Cortex of kidney (tissue), 1 donor: ENCODE measurements at regions not wholly inside any gene's neighbourhood (a gene's known extent, or its start where the extent isn't known, plus 50 kb on each side); places are given as distances from the start of the nearest gene placed in this dataset.
A peak's percentile ranks its signal among the peaks of the same experiment; 100 is the strongest.
"Not testable (repeated sequence)": the region's sequence is repeated elsewhere in the genome, so short reads cannot be mapped to it uniquely, and the experiment has no call there.

Experiments
- DNase-seq: peaks from one replicate; lab custom pipeline; 2025; lab: John Stamatoyannopoulos, UW

DNA sequence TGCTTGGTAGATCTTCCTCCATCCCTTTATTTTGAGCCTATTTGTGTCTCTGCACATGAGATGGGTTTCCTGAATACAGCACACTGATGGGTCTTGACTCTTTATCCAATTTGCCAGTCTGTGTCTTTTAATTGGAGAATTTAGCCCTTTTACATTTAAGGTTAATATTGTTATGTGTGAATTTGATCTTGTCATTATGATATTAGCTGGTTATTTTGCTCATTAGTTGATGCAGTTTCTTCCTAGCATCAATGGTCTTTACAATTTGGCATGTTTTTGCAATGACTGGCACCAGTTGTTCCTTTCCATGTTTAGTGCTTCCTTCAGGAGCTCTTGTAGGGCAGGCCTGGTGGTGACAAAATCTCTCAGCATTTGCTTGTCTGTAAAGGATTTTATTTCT is 72.4 kb downstream of the HNRNPD start:
- DNase-seq: not testable (repeated sequence)

DNA sequence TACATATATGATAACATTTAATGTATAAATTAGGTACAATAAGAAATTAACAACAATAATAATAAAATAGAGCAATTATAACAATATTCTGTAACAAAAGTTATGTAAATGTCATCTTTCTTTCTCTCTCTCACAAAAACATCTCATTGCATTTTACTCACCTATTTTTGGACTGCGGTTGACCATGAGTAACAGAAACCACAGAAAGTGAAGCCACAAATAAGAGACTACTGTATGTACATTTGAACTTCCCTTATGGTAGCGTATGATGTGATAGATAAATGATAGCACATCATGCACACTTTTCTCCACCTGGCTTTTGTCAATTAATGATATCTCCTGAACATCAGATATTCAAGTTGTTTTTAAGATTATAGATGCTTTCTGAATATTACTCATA is 80.5 kb downstream of the HNRNPD start:
- no peak for DNase-seq

DNA sequence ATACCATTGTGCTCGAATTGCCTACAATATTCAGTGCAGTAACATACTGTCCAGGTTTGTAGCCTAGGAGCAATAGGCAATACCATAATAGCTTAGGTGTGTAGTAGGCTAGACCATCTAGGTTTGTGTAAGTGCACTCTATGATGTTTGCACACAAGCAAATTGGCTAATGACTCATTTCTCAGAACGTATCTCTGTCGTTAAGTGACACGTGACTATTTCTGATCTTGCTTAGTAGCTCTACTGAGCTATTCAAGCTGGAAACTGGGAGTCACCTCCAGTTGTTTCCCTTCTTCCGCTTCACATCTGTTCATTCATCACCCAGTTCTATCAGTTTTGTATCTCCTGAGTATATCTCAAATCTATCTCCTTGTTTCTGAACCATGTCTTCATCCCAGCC is 86.1 kb downstream of the HNRNPD start:
- no peak for DNase-seq

DNA sequence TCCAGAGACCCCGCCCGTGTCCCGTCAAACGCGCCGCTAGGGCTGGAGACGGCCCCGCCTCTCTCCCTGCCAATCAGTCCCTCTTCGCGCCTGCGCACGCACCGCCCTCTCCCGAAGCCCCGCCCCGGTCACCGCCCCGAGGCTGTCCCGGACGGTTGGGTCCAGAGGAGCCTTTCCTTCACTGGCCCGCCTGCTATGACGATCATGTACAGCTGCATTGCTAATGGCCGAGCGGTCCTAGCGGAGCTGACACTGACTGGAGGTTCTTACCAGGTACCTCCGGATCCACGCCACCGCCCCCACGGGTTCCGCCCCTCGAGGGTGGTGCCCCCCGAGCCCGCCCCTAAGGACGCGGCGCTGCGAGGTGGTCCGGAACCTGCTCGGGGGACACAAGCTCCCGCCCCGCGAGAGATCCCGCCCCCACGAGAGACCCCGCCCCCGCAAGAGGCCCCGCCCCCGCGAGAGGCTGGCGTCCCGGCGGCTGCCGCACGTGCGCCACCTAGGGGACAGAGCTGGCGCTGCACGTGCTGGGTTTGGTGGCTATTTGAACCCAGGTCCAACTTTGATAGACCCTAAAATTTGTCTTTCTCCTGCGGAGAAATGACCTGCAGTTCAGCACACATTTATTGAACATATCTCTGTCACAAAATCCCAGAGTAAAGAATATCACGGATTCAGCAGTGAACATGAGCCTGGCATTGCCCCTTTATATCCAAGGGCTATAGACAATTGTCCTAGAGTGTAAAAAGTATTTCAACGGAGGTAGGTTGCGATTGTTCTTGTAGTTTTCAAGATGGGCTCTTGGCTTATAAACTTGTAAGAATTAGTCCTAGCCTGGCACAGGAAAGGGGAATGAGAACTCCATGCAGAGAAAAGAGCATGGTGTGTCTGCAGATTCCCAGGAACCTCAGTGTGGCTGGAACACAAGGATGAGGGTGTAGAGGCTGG is 88.7 kb downstream of the HNRNPD start:
- DNase-seq: peak; percentile 57

DNA sequence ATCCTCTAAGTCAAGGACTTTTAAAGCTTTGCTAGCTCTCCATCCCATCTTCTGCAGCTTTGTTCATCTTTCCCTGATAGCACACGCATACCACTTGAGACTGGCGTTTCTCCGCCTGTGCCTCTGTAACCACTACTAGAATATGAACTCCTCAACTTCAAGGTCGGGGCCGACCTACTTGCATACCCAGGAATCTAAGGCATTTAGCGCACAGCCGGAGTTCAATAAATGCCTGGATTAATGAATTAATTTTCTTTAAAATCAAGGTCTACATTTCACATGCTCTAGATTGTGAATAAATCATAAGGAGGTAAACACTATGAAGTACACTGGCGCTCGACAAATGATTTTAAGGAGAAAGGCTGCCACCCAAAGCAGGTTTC is 89.3 kb downstream of the HNRNPD start:
- DNase-seq: no peak

DNA sequence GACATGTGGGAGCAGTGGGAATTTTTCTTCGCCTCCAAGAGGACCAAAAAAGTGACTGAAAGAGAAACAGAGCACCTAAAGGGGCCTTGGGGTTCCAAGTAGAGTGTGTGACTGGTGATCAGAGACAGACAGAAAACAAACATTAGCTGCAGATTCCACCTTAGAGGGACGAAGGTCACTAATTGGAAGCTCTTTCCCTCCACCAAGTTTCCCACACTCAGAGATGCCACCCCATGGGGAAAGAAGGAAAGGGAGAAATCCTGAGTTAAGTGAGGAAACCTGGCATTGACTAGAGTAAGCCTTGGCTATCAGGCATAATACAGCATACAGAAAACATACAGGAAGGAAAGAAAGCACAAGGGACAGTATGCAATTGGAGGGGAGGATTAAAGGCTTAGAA is 90.9 kb downstream of the HNRNPD start:
- no peak for DNase-seq

DNA sequence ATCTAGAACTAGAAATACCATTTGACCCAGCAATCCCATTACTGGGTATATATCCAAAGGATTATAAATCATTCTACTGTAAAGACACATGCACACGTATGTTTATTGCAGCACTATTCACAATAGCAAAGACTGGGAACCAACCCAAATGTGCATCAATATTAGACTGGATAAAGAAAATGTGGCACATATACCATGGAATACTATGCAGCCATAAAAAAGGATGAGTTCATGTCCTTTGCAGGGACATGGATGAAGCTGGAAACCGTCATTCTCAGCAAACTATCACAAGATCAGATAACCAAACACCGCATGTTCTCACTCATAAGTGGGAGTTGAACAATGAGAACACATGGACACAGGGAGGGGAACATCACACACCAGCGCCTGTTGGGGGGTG is 94.2 kb downstream of the HNRNPD start:
- DNase-seq: not testable (repeated sequence)

DNA sequence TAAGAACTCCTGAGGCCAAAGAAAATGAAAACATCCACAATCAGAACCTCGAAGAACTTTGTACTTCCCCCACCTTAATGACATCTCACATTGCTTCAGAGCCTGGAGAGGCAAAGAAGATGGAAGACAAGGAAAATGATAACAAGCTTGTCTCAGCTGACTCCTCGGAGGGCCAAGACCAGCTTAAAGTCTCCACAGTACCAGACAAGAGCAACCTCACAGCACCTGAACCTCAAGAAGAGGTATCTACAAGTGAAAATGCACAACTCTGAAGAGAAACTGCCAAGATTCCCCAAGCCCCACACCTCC is 97.5 kb downstream of the HNRNPD start:
- DNase-seq: no peak

DNA sequence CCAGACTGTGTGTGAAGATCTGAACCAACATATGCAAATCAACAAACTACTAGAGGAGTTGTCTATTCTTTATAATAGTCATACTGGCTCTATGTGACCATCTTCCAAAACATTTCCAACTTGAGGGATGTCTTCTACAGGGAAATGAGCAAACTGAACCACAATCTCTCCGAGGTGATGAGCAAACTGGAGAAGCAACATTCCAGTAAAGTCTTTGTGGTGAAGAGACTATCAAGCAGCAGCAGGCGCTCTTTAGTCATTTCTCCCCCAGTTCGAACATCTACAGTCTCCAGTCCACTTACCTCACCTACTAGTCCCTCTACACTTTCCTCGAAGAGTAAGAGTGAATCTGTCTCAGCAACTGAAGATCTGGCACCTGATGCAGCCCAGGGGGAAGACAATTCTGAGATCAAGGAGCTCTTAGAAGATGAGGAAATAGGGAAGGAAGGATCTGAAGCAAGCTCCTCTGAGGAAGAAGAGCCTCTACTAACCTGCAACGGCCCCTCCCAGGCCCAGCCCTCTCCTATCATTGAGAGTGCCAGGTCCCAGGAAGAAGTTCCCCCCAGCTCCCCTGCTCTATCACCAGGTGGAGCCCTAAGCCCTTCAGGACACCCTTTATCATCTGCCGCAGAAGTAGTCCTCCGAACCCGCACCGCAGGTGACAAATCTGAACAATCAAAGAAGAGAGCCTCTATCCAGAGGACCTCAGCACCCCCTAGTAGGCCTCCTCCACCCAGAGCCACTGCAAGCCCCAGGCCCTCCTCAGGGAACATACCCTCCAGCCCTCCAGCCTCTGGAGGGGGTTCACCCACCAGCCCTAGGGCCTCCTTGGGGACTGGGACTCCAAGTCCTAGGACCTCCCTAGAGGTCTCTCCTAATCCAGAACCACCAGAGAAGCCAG is 98.1 kb downstream of the HNRNPD start:
- no peak for DNase-seq

DNA sequence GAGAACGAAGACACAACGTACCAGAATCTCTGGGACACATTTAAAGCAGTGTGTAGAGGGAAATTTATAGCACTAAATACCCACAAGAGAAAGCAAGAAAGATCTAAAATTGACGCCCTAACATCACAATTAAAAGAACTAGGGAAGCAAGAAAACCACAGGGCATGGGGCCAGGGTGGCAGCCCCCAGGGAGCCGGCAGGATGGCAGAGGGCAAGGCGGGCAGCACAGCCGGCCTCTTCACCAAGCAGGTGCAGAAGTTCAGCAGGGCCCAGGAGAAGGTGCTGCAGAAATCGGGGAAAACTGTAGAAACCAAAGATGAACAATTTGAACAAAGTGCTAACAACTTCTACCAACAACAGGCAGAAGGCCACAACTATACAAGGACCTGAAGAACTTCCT is 99.1 kb downstream of the HNRNPD start:
- DNase-seq: not testable (repeated sequence)

DNA sequence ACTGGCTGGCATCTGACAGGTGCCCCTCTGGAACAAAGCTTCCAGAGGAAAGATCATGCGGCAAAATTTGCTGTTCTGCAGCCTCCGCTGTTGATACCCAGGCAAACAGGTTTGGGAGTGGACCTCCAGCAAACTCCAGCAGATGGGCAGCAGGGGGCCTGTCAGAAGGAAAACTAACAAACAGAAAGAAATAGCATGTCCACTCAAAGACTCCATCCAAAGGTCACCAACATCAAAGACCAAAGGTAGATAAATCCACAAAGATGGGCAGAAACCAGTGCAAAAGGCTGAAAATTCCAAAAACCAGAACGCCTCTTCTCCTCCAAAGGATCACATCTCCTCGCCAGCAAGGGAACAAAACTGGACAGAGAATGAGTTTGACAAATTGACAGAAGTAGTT is 101.3 kb downstream of the HNRNPD start:
- DNase-seq: not testable (repeated sequence)

DNA sequence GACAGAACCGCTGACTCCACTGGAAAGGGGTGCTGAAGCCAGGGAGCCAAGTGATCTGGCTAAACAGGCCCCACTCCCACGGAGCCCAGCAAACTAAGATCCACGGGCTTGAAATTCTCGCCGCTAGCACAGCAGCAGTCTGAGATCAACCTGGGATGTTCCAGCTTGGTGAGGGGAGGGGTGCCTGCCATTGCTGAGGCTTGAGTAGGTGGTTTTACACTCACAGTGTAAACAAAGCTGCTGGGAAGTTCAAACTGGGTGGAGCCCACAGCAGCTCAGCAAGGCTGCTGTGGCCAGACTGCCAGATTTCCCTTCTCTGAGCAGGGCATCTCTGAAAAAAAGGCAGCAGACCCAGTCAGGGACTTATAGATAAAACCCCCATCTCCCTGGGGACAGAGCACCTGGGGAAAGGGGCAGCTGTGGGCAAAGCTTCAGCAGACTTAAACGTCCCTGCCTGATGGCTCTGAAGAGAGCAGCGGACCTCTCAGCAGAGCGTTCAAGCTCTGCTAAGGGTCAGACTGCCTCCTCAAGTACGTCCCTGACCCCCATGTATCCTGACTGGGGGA is 101.8 kb downstream of the HNRNPD start:
- not testable (repeated sequence) for DNase-seq

DNA sequence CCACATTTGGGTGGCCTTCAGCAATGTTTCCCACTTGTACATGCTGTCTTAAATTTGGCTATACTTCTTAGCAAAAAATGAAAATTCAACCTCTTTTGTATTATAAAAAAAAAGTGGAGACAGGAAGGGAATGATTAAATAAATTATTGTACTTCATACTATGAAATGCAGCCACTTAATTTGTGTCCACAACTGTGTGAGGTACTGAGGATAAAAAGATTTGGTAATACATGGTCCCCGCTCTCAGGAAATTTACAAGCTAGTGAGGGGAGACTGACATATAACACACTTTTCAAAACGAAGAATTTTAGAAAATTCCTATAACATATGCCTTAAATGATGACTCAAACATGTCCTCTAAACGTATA is 105.0 kb downstream of the HNRNPD start:
- DNase-seq: no peak

DNA sequence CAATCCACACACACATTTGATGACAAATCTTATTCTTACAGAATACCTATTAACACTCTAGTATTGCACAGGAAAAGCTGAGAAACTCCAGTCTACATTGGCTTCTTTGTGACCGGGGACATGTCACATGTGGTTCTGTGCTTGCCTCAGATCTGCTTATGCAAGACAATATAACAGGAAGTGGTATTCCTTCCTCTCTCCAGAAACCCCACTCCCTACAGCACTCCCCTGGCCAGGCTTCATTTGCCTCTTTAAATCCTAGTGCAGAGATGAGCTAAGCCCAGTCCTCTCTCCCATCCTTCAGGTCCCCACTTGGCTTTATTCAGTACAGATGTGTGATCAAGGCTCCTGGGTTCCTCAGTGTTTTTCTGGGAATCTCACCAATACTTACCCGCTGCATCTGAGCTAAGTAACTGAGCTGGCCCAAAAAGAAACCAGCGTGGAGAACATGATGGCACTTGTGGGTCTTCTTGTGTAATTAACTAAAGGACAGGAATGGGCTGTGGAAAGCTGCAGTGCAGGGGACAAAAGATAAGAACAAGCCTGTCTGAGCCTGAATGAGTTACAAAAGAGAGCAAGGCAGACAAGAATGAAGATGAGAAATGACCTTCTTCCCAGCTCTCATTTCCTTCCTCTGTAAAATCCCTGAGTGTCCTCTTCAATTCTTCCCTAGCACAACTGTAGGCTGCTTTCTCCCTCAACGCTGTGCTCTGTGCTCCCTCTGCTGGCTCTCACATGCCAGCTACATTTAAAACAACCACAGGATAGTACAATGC is 105.6 kb downstream of the HNRNPD start:
- no peak for DNase-seq

DNA sequence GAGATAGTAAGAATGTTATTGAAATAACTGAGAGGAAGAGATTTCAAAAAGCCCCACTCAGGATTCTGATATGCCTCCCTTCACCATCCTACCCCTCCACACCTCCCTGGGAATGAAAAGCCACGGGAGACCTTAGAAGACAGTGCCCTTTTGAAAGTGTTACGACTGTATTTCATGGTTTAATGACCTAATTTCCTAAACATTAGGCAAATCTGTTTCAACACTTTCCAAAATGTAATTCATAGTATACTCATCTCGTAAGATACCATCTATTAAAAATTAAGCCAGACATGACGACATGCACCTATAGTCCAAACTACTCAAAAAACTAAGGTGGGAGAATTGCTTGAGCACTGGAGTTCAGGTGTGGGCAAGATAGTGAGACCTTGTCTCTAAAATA is 106.3 kb downstream of the HNRNPD start:
- no peak for DNase-seq

DNA sequence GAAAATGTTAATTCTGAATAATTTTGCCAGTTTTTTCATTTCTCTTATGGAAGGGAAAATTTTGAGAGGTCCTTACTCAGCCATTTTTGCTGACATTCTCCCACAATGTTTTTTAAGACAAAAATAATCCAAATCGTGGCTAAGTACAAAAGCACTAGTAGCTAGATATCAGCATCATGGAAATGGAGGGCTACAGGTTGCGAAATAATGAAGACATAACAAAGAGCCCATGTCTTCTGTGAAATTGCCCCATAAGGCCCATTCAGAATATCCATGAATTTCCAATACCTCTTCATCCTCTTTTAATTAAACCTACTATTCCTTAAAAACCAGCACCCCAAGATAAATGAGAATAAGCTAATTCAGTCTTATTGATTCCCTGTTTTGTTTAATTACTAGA is 107.4 kb downstream of the HNRNPD start:
- no peak for DNase-seq

DNA sequence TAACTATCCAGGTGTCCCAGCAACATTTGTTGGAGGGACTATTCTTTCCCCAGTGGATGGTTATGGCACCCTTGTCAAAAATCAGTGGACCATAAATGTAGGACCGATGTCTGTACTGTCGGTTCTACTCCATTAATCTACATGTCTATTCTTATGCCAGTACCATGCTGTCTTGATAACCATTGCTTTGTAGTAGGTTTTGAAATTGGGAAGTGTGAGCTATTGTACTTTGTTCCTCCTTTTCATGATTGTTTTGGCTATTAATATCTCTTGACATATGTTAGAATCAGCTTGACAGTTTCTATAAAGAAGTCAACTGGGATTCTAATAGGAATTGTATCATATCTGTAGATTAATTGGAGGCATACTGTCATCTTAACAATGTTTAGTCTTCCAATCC is 112.7 kb downstream of the HNRNPD start:
- DNase-seq: no peak

DNA sequence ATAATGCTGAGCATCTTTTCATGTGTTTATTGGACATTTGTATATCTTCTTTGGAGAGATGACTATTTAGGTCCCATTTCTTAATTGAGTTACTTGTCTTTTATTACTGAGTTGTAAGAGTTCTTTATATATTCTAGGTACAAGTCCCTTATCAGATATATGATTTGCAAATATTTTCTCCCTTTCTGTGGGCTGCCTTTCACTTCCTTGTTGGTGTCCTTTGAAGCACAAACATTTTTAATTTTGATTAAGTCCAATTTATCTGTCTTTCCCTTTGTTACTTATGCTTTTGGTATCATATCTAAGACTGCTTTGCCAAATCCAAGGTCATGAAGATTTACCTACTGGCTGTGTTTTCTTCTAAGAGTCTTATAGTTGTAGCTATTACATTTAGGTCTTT is 113.2 kb downstream of the HNRNPD start:
- no peak for DNase-seq

DNA sequence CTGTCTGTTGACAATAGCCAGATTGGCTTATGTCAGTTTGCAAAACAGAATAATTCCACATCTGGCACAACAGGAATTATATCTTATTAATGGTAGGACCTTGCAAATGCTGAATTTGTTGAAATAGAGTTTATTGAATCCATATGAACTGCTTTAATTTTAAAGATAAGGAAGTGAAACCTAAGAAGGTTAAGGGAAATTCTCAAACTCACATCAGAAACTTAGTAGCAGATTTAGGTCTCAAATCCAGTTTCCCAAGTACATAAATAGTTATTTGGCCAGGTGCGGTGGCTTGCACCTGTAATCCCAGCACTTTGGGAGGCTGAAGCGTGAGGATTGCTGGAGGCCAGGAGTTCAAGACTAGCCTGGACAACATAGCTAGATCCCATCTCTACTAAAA is 117.1 kb downstream of the HNRNPD start:
- DNase-seq: no peak

DNA sequence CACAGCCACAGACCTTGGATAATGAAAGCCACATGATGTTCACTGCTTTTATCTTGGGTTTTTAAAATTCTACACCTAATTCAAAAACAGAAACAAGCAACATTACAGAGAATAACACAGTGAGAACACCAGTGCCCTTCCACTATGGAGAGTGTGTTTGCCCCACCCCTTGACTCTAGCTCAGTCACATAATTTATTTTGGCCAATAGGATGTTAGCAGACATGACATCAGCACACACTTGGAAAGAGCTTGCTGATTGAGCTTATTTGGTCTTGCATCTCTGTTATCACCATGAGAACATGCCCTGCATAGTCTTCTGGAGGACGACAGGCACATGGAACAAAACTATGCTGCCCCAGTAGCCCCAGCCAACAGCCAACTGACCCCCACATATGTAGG is 118.1 kb downstream of the HNRNPD start:
- DNase-seq: no peak

DNA sequence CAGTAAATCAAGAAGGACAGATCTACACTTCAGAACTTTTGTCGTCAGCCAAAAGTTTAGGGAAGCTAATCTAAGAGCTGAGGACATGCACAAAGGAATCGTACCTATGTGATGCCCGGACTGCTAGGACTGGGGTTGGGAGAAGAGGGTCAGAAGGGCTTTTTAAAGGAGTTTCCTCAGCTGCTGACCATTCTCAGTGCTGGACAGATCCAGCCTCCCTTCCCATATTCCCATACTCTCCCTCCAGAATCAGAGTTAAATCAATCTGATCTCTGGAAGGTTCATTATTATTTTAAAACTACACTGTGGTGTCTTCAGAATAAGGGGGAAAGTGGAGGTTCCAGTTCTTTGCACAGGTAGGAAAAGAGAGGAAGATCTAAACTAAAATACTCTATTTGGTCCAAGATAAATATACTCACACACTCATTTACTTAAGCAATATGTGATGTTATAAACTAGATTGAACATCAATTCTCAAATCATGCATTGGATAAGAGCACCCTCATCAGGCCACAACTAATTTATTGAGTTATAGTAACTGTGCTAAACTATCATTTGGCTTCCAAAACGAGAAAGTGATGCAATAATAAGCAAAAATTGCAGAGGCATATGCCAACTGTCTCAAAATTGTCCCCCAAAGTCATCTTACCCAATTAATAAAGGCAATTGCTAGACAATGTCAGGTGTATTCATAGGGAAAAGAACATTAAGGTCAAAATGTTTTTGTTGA is 124.7 kb downstream of the HNRNPD start:
- DNase-seq: no peak
